ENCODE measurements at regions not wholly inside any gene's neighbourhood (a gene's known extent, or its start where the extent isn't known, plus 50 kb on each side); places are given as distances from the start of the nearest gene placed in this dataset.
"Not testable (repeated sequence)": the region's sequence is repeated elsewhere in the genome, so short reads cannot be mapped to it uniquely, and the experiment has no call there.

DNA sequence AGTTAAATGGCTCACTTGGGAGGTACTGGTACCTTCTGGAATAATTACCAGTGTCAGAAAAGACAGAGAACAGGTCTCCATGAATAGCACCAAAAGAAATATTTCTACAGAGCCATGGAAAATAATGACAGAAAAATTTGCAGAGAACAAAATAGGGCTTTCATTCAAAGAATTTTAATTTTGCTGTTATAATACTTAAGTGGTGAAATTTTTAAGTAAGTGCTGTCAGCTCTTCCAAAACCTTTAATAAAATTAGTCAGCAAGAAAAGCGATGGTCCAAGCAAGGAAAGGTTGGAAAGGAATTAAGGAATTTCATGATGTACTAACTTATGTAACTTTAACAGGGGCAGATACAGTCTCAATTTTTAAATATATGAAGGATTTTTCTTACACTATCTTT is 359.2 kb downstream of the NR2F1-AS1 start:
- no peak for TF ChIP-seq CTCF (IDR thresholded peaks at IDR 0.05; ENCODE audit: extremely low read depth, low read depth, low read length)
- H3K9me3 ChIP-seq (ENCODE audit: low read depth, low read length), result no peaks in the 10 kb centered on the region
- no peak overlapping the region for H3K4me3 ChIP-seq (ENCODE audit: insufficient read depth, low read length)
- H2AFZ ChIP-seq (ENCODE audit: low read length), result no peak overlapping the region
- H3K27ac ChIP-seq (ENCODE audit: low read depth, low read length), result no peak overlapping the region
- no peaks in the 10 kb centered on the region for H3K27me3 ChIP-seq (ENCODE audit: insufficient read depth, low read length)
- no peaks in the 10 kb centered on the region for H3K36me3 ChIP-seq (ENCODE audit: insufficient read depth, low read length)
- H3K79me2 ChIP-seq (ENCODE audit: insufficient read depth, low read length), result no peaks in the 10 kb centered on the region
- H3K4me2 ChIP-seq (ENCODE audit: insufficient read depth, low read length), result no peak overlapping the region
- H4K20me1 ChIP-seq (ENCODE audit: insufficient read depth, low read length), result no peaks in the 10 kb centered on the region
- DNase-seq (ENCODE audit: insufficient read length, low spot score, missing footprints), result no peak
- H3K4me1 ChIP-seq (ENCODE audit: insufficient read depth, low read length), result no peaks in the 10 kb centered on the region

DNA sequence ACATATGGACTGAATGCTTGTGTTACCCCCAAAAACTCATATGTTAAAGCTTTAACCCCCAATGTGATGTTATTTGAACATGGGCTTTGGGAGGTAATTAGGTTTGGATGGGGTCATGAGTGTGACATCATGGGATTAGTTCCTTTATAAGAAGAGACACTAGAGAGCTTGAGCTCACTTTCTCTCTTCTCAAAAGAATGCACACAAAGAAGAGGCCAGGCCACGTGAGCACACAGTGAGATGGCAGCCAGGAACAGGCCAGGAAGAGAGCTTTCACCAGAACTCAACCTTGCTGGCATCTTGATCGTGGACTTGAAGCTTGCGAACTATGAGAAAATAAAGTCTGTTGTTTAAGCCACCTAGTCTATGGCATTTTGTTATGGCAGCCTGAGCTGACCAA is 360.6 kb downstream of the NR2F1-AS1 start:
- no peak for DNase-seq (ENCODE audit: insufficient read length, low spot score, missing footprints)
- H3K4me2 ChIP-seq (ENCODE audit: insufficient read depth, low read length), result no peak overlapping the region
- no peaks in the 10 kb centered on the region for H3K36me3 ChIP-seq (ENCODE audit: insufficient read depth, low read length)
- H3K4me1 ChIP-seq (ENCODE audit: insufficient read depth, low read length), result no peaks in the 10 kb centered on the region
- H3K4me3 ChIP-seq (ENCODE audit: insufficient read depth, low read length), result no peak overlapping the region
- TF ChIP-seq CTCF (IDR thresholded peaks at IDR 0.05; ENCODE audit: extremely low read depth, low read depth, low read length), result no peak
- H3K9me3 ChIP-seq (ENCODE audit: low read depth, low read length), result no peaks in the 10 kb centered on the region
- H2AFZ ChIP-seq (ENCODE audit: low read length), result no peak overlapping the region
- no peak overlapping the region for H3K27ac ChIP-seq (ENCODE audit: low read depth, low read length)
- no peaks in the 10 kb centered on the region for H3K79me2 ChIP-seq (ENCODE audit: insufficient read depth, low read length)
- H3K27me3 ChIP-seq (ENCODE audit: insufficient read depth, low read length), result no peaks in the 10 kb centered on the region
- H4K20me1 ChIP-seq (ENCODE audit: insufficient read depth, low read length), result no peaks in the 10 kb centered on the region

DNA sequence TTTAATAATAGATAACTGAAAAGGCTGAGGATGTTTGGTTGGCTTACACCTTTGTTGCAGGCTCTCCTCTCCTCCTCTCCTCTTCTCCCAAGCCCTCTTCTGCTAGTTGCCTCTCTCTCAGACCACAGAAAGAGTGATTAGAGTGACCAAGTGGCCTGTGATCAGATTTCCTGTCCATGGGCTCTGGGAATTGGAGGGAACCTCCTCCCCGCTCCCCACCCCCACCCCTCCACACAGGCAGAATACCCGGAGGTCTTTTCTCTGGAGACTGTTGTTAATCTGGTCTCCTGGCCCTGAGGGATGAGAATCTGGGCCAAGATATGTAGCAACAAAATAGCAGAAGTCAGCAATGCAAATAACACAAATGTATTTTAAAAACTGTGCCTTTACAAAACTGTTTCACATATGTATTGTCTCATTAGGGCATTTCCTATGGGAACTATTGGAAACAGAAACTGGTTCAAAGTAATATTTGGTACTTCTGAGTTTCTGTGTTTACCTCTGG is 361.3 kb downstream of the NR2F1-AS1 start:
- H3K4me2 ChIP-seq (ENCODE audit: insufficient read depth, low read length), result no peak overlapping the region
- H3K4me3 ChIP-seq (ENCODE audit: insufficient read depth, low read length), result no peak overlapping the region
- H3K79me2 ChIP-seq (ENCODE audit: insufficient read depth, low read length), result no peaks in the 10 kb centered on the region
- no peak overlapping the region for H2AFZ ChIP-seq (ENCODE audit: low read length)
- TF ChIP-seq CTCF (IDR thresholded peaks at IDR 0.05; ENCODE audit: extremely low read depth, low read depth, low read length), result no peak
- DNase-seq (ENCODE audit: insufficient read length, low spot score, missing footprints), result no peak
- no peak overlapping the region for H3K27ac ChIP-seq (ENCODE audit: low read depth, low read length)
- no peaks in the 10 kb centered on the region for H3K27me3 ChIP-seq (ENCODE audit: insufficient read depth, low read length)
- no peaks in the 10 kb centered on the region for H3K36me3 ChIP-seq (ENCODE audit: insufficient read depth, low read length)
- H4K20me1 ChIP-seq (ENCODE audit: insufficient read depth, low read length), result no peaks in the 10 kb centered on the region
- H3K4me1 ChIP-seq (ENCODE audit: insufficient read depth, low read length), result no peaks in the 10 kb centered on the region
- H3K9me3 ChIP-seq (ENCODE audit: low read depth, low read length), result no peaks in the 10 kb centered on the region

DNA sequence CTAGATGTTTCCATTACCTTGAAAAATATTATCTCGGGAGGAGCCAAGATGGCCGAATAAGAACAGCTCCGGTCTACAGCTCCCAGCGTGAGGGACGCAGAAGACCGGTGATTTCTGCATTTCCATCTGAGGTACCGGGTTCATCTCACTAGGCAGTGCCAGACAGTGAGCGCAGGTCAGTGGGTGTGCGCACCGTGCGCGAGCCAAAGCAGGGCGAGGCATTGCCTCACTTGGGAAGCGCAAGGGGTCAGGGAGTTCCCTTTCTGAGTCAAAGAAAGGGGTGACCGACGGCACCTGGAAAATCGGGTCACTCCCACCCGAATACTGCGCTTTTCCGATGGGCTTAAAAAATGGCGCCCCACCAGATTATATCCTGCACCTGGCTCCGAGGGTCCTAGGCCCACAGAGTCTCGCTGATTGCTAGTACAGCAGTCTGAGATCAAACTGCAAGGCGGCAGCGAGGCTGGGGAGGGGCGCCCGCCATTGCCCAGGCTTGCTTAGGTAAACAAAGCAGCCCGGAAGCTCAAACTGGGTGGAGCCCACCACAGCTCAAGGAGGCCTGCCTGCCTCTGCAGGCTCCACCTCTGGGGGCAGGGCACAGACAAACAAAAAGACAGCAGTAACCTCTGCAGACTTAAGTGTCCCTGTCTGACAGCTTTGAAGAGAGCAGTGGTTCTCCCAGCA is 367.8 kb downstream of the NR2F1-AS1 start:
- H2AFZ ChIP-seq (ENCODE audit: low read length); H3K36me3 ChIP-seq (ENCODE audit: insufficient read depth, low read length); DNase-seq (ENCODE audit: insufficient read length, low spot score, missing footprints); H3K4me3 ChIP-seq (ENCODE audit: insufficient read depth, low read length); H3K27me3 ChIP-seq (ENCODE audit: insufficient read depth, low read length); H3K9me3 ChIP-seq (ENCODE audit: low read depth, low read length); H3K4me2 ChIP-seq (ENCODE audit: insufficient read depth, low read length); H3K4me1 ChIP-seq (ENCODE audit: insufficient read depth, low read length); H3K27ac ChIP-seq (ENCODE audit: low read depth, low read length); H3K79me2 ChIP-seq (ENCODE audit: insufficient read depth, low read length); H4K20me1 ChIP-seq (ENCODE audit: insufficient read depth, low read length): not testable (repeated sequence)
